ENCODE measurements at regions not wholly inside any gene's neighbourhood (a gene's known extent, or its start where the extent isn't known, plus 50 kb on each side); places are given as distances from the start of the nearest gene placed in this dataset.
A peak's percentile ranks its signal among the peaks of the same experiment; 100 is the strongest.

GRCh38 chrX:121259170-121259569 is 211.8 kb downstream of the GLUD2 start:
- DNase-seq = no peak
- in situ Hi-C loops (cut with MboI; ENCODE audit: low pct_unique_long_range_greater_than_20kb, low sequenced_read_pairs) = no loop called here

- DNase-seq = no peak
- in situ Hi-C loops (cut with MboI; ENCODE audit: low pct_unique_long_range_greater_than_20kb, low sequenced_read_pairs) = no loop called here
Measured at GRCh38 chrX:121260596-121261240, 213.3 kb downstream of the GLUD2 start.

GRCh38 chrX:121283921-121284320 is 236.5 kb downstream of the GLUD2 start:
- in situ Hi-C loops (cut with MboI; ENCODE audit: low pct_unique_long_range_greater_than_20kb, low sequenced_read_pairs) = no loop called here
- DNase-seq = no peak

- no peak for DNase-seq
- in situ Hi-C loops (cut with MboI; ENCODE audit: low pct_unique_long_range_greater_than_20kb, low sequenced_read_pairs) = no loop called here
Measured at GRCh38 chrX:121298499-121298898, 251.1 kb downstream of the GLUD2 start.

GRCh38 chrX:121301356-121301755 is 253.9 kb downstream of the GLUD2 start:
- in situ Hi-C loops (cut with MboI; ENCODE audit: low pct_unique_long_range_greater_than_20kb, low sequenced_read_pairs) = no loop called here
- DNase-seq = no peak

GRCh38 chrX:121301822-121302221 is 254.4 kb downstream of the GLUD2 start:
- in situ Hi-C loops (cut with MboI; ENCODE audit: low pct_unique_long_range_greater_than_20kb, low sequenced_read_pairs) = no loop called here
- DNase-seq = no peak

- no peak for DNase-seq
- in situ Hi-C loops (cut with MboI; ENCODE audit: low pct_unique_long_range_greater_than_20kb, low sequenced_read_pairs) = no loop called here
Measured at GRCh38 chrX:121307449-121307848, 260.0 kb downstream of the GLUD2 start.

- DNase-seq = peak; percentile 23
Measured at GRCh38 chrX:121308276-121308805, 260.9 kb downstream of the GLUD2 start.

GRCh38 chrX:121310820-121311219 is 263.4 kb downstream of the GLUD2 start:
- in situ Hi-C loops (cut with MboI; ENCODE audit: low pct_unique_long_range_greater_than_20kb, low sequenced_read_pairs) = no loop called here
- no peak for DNase-seq

More at GRCh38 chrX:121308276-121308805, 260.9 kb downstream of the GLUD2 start:
- in situ Hi-C loops (cut with MboI; ENCODE audit: low pct_unique_long_range_greater_than_20kb, low sequenced_read_pairs) = no loop called here

GRCh38 chrX:121320441-121320840 is 273.0 kb downstream of the GLUD2 start:
- in situ Hi-C loops (cut with MboI; ENCODE audit: low pct_unique_long_range_greater_than_20kb, low sequenced_read_pairs) = no loop called here

GRCh38 chrX:121322159-121322558 is 274.7 kb downstream of the GLUD2 start:
- in situ Hi-C loops (cut with MboI; ENCODE audit: low pct_unique_long_range_greater_than_20kb, low sequenced_read_pairs) = no loop called here
- peak; percentile 11 for DNase-seq

More at GRCh38 chrX:121320441-121320840, 273.0 kb downstream of the GLUD2 start:
- no peak for DNase-seq

GRCh38 chrX:121323337-121323736 is 275.9 kb downstream of the GLUD2 start:
- in situ Hi-C loops (cut with MboI; ENCODE audit: low pct_unique_long_range_greater_than_20kb, low sequenced_read_pairs) = no loop called here
- DNase-seq = no peak

GRCh38 chrX:121333942-121334341 is 286.5 kb downstream of the GLUD2 start:
- DNase-seq = no peak

GRCh38 chrX:121336831-121337421 is 289.5 kb downstream of the GLUD2 start:
- DNase-seq = no peak

More at GRCh38 chrX:121333942-121334341, 286.5 kb downstream of the GLUD2 start:
- in situ Hi-C loops (cut with MboI; ENCODE audit: low pct_unique_long_range_greater_than_20kb, low sequenced_read_pairs) = no loop called here

GRCh38 chrX:121337816-121338215 is 290.4 kb downstream of the GLUD2 start:
- DNase-seq = no peak
- in situ Hi-C loops (cut with MboI; ENCODE audit: low pct_unique_long_range_greater_than_20kb, low sequenced_read_pairs) = no loop called here

More at GRCh38 chrX:121336831-121337421, 289.5 kb downstream of the GLUD2 start:
- in situ Hi-C loops (cut with MboI; ENCODE audit: low pct_unique_long_range_greater_than_20kb, low sequenced_read_pairs) = no loop called here

GRCh38 chrX:121349263-121349662 is 301.9 kb downstream of the GLUD2 start:
- DNase-seq = no peak
- in situ Hi-C loops (cut with MboI; ENCODE audit: low pct_unique_long_range_greater_than_20kb, low sequenced_read_pairs) = no loop called here

- DNase-seq = no peak
- in situ Hi-C loops (cut with MboI; ENCODE audit: low pct_unique_long_range_greater_than_20kb, low sequenced_read_pairs) = no loop called here
Measured at GRCh38 chrX:121356139-121356849, 308.9 kb downstream of the GLUD2 start.

GRCh38 chrX:121356850-121357171 is 309.4 kb downstream of the GLUD2 start:
- in situ Hi-C loops (cut with MboI; ENCODE audit: low pct_unique_long_range_greater_than_20kb, low sequenced_read_pairs) = no loop called here
- DNase-seq = no peak

- in situ Hi-C loops (cut with MboI; ENCODE audit: low pct_unique_long_range_greater_than_20kb, low sequenced_read_pairs) = no loop called here
- DNase-seq = no peak
Measured at GRCh38 chrX:121360280-121360679, 312.9 kb downstream of the GLUD2 start.

GRCh38 chrX:121365572-121366161 is 318.3 kb downstream of the GLUD2 start:
- DNase-seq = no peak
- in situ Hi-C loops (cut with MboI; ENCODE audit: low pct_unique_long_range_greater_than_20kb, low sequenced_read_pairs) = no loop called here

Data from KBM-7 (cell line).